Astrocyte (in vitro differentiated cells and primary cell): ENCODE measurements at regions not wholly inside any gene's neighbourhood (a gene's known extent, or its start where the extent isn't known, plus 50 kb on each side); places are given as distances from the start of the nearest gene placed in this dataset.

Experiments used
- DNase-seq: peaks from one replicate; pipeline ENCODE4 v3.0.0-alpha.2; 2010; ENCODE audit warnings: low read depth
- FAIRE-seq: peaks from 2 replicates; lab custom pipeline; 2011; peaks lifted over from hg19 to GRCh38; lab: Jason Lieb, UNC
- H2AFZ ChIP-seq: 2 replicates; pipeline ENCODE4 v1.6.0; 2012; ENCODE audit warnings: low read depth, low read length, inconsistent platforms
- H3K27ac ChIP-seq: 2 replicates; pipeline ENCODE4 v1.5.1; 2011; ENCODE audit warnings: low read depth, low read length, inconsistent platforms
- H3K27me3 ChIP-seq: 2 replicates; pipeline ENCODE4 v1.6.0; 2011; ENCODE audit warnings: low read length, inconsistent platforms; ENCODE audit not compliant: insufficient read depth
- H3K36me3 ChIP-seq: 2 replicates; pipeline ENCODE4 v1.5.1; 2011; ENCODE audit warnings: low read length, inconsistent platforms; ENCODE audit not compliant: insufficient read depth
- H3K4me1 ChIP-seq: 2 replicates; pipeline ENCODE4 v1.5.1; 2011; ENCODE audit warnings: low read length, inconsistent platforms; ENCODE audit not compliant: insufficient read depth
- H3K4me2 ChIP-seq: 2 replicates; pipeline ENCODE4 v1.6.0; 2012; ENCODE audit warnings: low read length, inconsistent platforms
- H3K4me3 ChIP-seq: 2 replicates; pipeline ENCODE4 v1.5.1; 2011; ENCODE audit warnings: low read depth, mild to moderate bottlenecking, low read length, inconsistent platforms; ENCODE audit not compliant: insufficient read depth
- H3K79me2 ChIP-seq: 2 replicates; pipeline ENCODE4 v1.6.0; 2012; ENCODE audit warnings: mild to moderate bottlenecking, low read length, inconsistent platforms; ENCODE audit not compliant: insufficient read depth
- H3K9ac ChIP-seq: 2 replicates; pipeline ENCODE4 v1.6.0; 2012; ENCODE audit warnings: mild to moderate bottlenecking, low read length, inconsistent platforms
- H3K9me3 ChIP-seq: 2 replicates; pipeline ENCODE4 v1.5.1; 2012; ENCODE audit warnings: low read depth, mild to moderate bottlenecking, low read length, inconsistent platforms; ENCODE audit not compliant: insufficient read depth
- H4K20me1 ChIP-seq: 2 replicates; pipeline ENCODE4 v1.6.0; 2012; ENCODE audit warnings: low read length, inconsistent platforms; ENCODE audit not compliant: insufficient read depth
- H3K27ac Mint-ChIP-seq: one replicate; pipeline ENCODE4 v1.8.0; 2021; ENCODE audit warnings: mild to moderate bottlenecking, mixed read lengths; ENCODE audit not compliant: unreplicated experiment
- H3K27me3 Mint-ChIP-seq: one replicate; pipeline ENCODE4 v1.8.0; 2021; ENCODE audit warnings: low read depth, mixed read lengths; ENCODE audit not compliant: unreplicated experiment
- H3K36me3 Mint-ChIP-seq: one replicate; pipeline ENCODE4 v1.8.0; 2021; ENCODE audit warnings: low read depth, mixed read lengths; ENCODE audit not compliant: unreplicated experiment
- H3K4me1 Mint-ChIP-seq: one replicate; pipeline ENCODE4 v1.8.0; 2021; ENCODE audit warnings: low read depth, mixed read lengths; ENCODE audit not compliant: unreplicated experiment
- H3K4me3 Mint-ChIP-seq: one replicate; pipeline ENCODE4 v1.8.0; 2021; ENCODE audit warnings: mild to moderate bottlenecking, moderate library complexity, mixed read lengths; ENCODE audit not compliant: unreplicated experiment
- H3K9me3 Mint-ChIP-seq: one replicate; pipeline ENCODE4 v1.8.0; 2021; ENCODE audit warnings: mild to moderate bottlenecking, mixed read lengths; ENCODE audit not compliant: unreplicated experiment
- CTCF ChIP-seq: IDR thresholded peaks from 2 replicates; pipeline ENCODE4 v1.5.1; 2011; ENCODE audit warnings: low read depth, mild to moderate bottlenecking, inconsistent platforms, low read length, moderate library complexity; ENCODE audit not compliant: insufficient read depth
- EZH2 ChIP-seq: IDR thresholded peaks from 2 replicates; pipeline ENCODE4 v1.6.1; 2012; ENCODE audit warnings: mild to moderate bottlenecking, low read length, inconsistent platforms; ENCODE audit not compliant: insufficient read depth

GRCh38 chr11:79561496-79561895 lies 120.7 kb upstream of the TENM4 start:
- Histone ChIP-seq H3K4me2 (no peak overlapping the region), H4K20me1 (no peaks in the 10 kb centered on the region), H3K27ac (no peak overlapping the region), H3K9me3 (no peaks in the 10 kb centered on the region), H3K9ac (no peak overlapping the region), H3K4me1 (no peaks in the 10 kb centered on the region), H3K4me3 (no peak overlapping the region), H2AFZ (no peak overlapping the region), H3K27me3 (no peaks in the 10 kb centered on the region), H3K36me3 (no peaks in the 10 kb centered on the region), H3K79me2 (no peaks in the 10 kb centered on the region)
- Mint-ChIP-seq H3K4me3 (no peak overlapping the region), H3K4me1 (no peaks in the 10 kb centered on the region), H3K27ac (no peak overlapping the region), H3K27me3 (peaks cover 7% of the 10 kb centered on the region), H3K36me3 (no peaks in the 10 kb centered on the region), H3K9me3 (no peaks in the 10 kb centered on the region)
- TF ChIP-seq EZH2: no peak
- no peak for TF ChIP-seq CTCF
- no peak for FAIRE-seq
- no peak for DNase-seq

GRCh38 chr11:79550809-79551208 lies 110.0 kb upstream of the TENM4 start:
- Histone ChIP-seq H3K4me1 (no peaks in the 10 kb centered on the region), H3K4me2 (no peak overlapping the region), H3K9me3 (no peaks in the 10 kb centered on the region), H3K27ac (no peak overlapping the region), H3K79me2 (no peaks in the 10 kb centered on the region), H3K9ac (no peak overlapping the region), H3K27me3 (no peaks in the 10 kb centered on the region), H3K4me3 (no peak overlapping the region), H4K20me1 (no peaks in the 10 kb centered on the region), H3K36me3 (no peaks in the 10 kb centered on the region), H2AFZ (no peak overlapping the region)
- peaks cover 10% of the 10 kb centered on the region for H3K4me1 Mint-ChIP-seq
- H3K27me3 Mint-ChIP-seq: no peaks in the 10 kb centered on the region
- TF ChIP-seq EZH2 (no peak), CTCF (no peak)
- H3K27ac Mint-ChIP-seq: no peak overlapping the region
- DNase-seq (no peak), FAIRE-seq (no peak)
- no peaks in the 10 kb centered on the region for H3K36me3 Mint-ChIP-seq
- no peak overlapping the region for H3K4me3 Mint-ChIP-seq
- no peaks in the 10 kb centered on the region for H3K9me3 Mint-ChIP-seq

- peak; percentile 56 for DNase-seq
- H3K9ac ChIP-seq: no peak overlapping the region
- no peaks in the 10 kb centered on the region for H4K20me1 ChIP-seq
- no peak overlapping the region for H3K4me2 ChIP-seq
- H3K4me3 ChIP-seq: no peak overlapping the region
- no peaks in the 10 kb centered on the region for H3K4me1 ChIP-seq
- H2AFZ ChIP-seq: no peak overlapping the region
- no peaks in the 10 kb centered on the region for H3K27me3 ChIP-seq
- FAIRE-seq: no peak
- Mint-ChIP-seq H3K36me3 (no peaks in the 10 kb centered on the region), H3K4me3 (no peak overlapping the region), H3K27me3 (no peaks in the 10 kb centered on the region), H3K9me3 (no peaks in the 10 kb centered on the region), H3K4me1 (peaks cover 10% of the 10 kb centered on the region), H3K27ac (no peak overlapping the region)
- H3K79me2 ChIP-seq: no peaks in the 10 kb centered on the region
- no peak for TF ChIP-seq EZH2
- TF ChIP-seq CTCF: no peak
- no peaks in the 10 kb centered on the region for H3K36me3 ChIP-seq
- H3K27ac ChIP-seq: no peak overlapping the region
- H3K9me3 ChIP-seq: no peaks in the 10 kb centered on the region
These were observed 106.4 kb upstream of the TENM4 start for GRCh38 chr11:79547256-79547655.
